HepG2 (cell line): ENCODE measurements at regions not wholly inside any gene's neighbourhood (a gene's known extent, or its start where the extent isn't known, plus 50 kb on each side); places are given as distances from the start of the nearest gene placed in this dataset.

Experiments
- ATAC-seq: fragments of 200-7000 bp; cut with Tn5 transposase; 3 replicates; pipeline ENCODE4 v1.9.1; 2020; ENCODE audit warnings: mild to moderate bottlenecking, moderate library complexity
- BruUV-seq: library from RNA; stranded (reverse); fragments of 400-500 nt; replicated peaks from 2 replicates; lab custom pipeline; 2021; lab: Mats Ljungman, UMichigan
- CTCF ChIA-PET: fragments of 300-600 bp; formaldehyde crosslinking; extraction: SDS; loops from one replicate; lab custom pipeline; 2021; ENCODE audit warnings: low total read pairs, inconsistent platforms, low intra/inter-chr PET ratio; lab: Yijun Ruan, JAX
- POLR2A ChIA-PET: fragments of 350-600 bp; sonication (Branson Sonifier 250); formaldehyde crosslinking; loops from one replicate; lab custom pipeline; 2020; ENCODE audit warnings: antibody characterized with exemption, inconsistent platforms; lab: Yijun Ruan, JAX
- DNase-seq: peaks from one replicate; pipeline ENCODE4 v3.0.0-alpha.2; 2015; ENCODE audit warnings: low spot score
- FAIRE-seq: peaks from 3 replicates; lab custom pipeline; 2011; peaks lifted over from hg19 to GRCh38; lab: Jason Lieb, UNC
- H2AFZ ChIP-seq: one replicate; pipeline ENCODE4 v1.6.1; 2011; ENCODE audit warnings: low read length, inconsistent platforms
- H3K27ac ChIP-seq: fragments of 300-600 bp; 3 replicates; pipeline ENCODE4 v1.8.0; 2011; ENCODE audit warnings: mixed run types, mild to moderate bottlenecking, mixed read lengths, low read length, inconsistent platforms; ENCODE audit not compliant: insufficient read depth; ENCODE audit errors: extremely low read length
- H3K27me3 ChIP-seq, 2 experiments: fragments of 200-600 bp in 1 of 2; 2 replicates in 1 of 2; 3 replicates in 1 of 2; pipeline versions ENCODE4 v1.6.0 to v1.8.0; 2011; ENCODE audit warnings: low read length in 2 of 2, mild to moderate bottlenecking in 2 of 2, moderate library complexity in 2 of 2, inconsistent platforms in 1 of 2; ENCODE audit not compliant: insufficient read depth in 2 of 2, control insufficient read depth in 1 of 2
- H3K36me3 ChIP-seq, 2 experiments: fragments of 200-600 bp in 1 of 2; replicated peaks in 1 of 2; 2 replicates in 1 of 2; 3 replicates in 1 of 2; pipeline versions ENCODE4 v1.5.1 to v1.8.0; 2011; ENCODE audit warnings: low read length in 2 of 2, inconsistent platforms in 1 of 2; ENCODE audit not compliant: insufficient read depth in 2 of 2, control insufficient read depth in 1 of 2
- H3K4me1 ChIP-seq: 2 replicates; pipeline ENCODE4 v1.5.1; 2012; ENCODE audit warnings: low read length, inconsistent platforms; ENCODE audit not compliant: insufficient read depth
- H3K4me2 ChIP-seq: 2 replicates; pipeline ENCODE4 v1.6.0; 2011; ENCODE audit warnings: low read depth, low read length, inconsistent platforms
- H3K4me3 ChIP-seq, 3 experiments: fragments of 200-600 bp in 1 of 3; sonication (generic), shearing (Covaris generic) in 1 of 3; replicated peaks in 1 of 3; 2 replicates each; pipeline ENCODE4 v1.5.1; 2011 to 2016; ENCODE audit warnings: low read length in 3 of 3, inconsistent platforms in 2 of 3, low read depth in 2 of 3, mild to moderate bottlenecking in 2 of 3, control low read depth in 1 of 3, mixed read lengths in 1 of 3; ENCODE audit not compliant: insufficient read depth in 1 of 3
- H3K79me2 ChIP-seq: one replicate; pipeline ENCODE4 v1.6.1; 2011; ENCODE audit warnings: low read length, inconsistent platforms; ENCODE audit not compliant: insufficient read depth
- H3K9ac ChIP-seq: 2 replicates; pipeline ENCODE4 v1.6.0; 2011; ENCODE audit warnings: mild to moderate bottlenecking, low read depth, low read length, inconsistent platforms; ENCODE audit not compliant: insufficient read depth
- H3K9me3 ChIP-seq: 2 replicates; pipeline ENCODE4 v1.5.1; 2012; ENCODE audit warnings: mild to moderate bottlenecking, low read length
- H4K20me1 ChIP-seq: 2 replicates; pipeline ENCODE4 v1.6.0; 2011; ENCODE audit warnings: inconsistent platforms, mild to moderate bottlenecking, low read length, moderate library complexity; ENCODE audit not compliant: insufficient read depth
- ELF3 ChIP-seq: IDR thresholded peaks from 2 replicates; pipeline ENCODE4 v1.6.1; 2016; ENCODE audit warnings: missing genetic modification reagents, missing compliant biosample characterization
- HCFC1 ChIP-seq: fragments of 150-350 bp; IDR thresholded peaks from 2 replicates; pipeline ENCODE4 v1.6.1; 2014; ENCODE audit warnings: low read depth, low read length
- ISL2 ChIP-seq: sonication (generic); formaldehyde crosslinking; IDR thresholded peaks from 2 replicates; pipeline ENCODE4 v1.5.0; 2020; ENCODE audit warnings: missing genetic modification reagents
- JDP2 ChIP-seq: sonication (generic); formaldehyde crosslinking; IDR thresholded peaks from 2 replicates; pipeline ENCODE4 v1.8.1; 2022; ENCODE audit warnings: missing genetic modification reagents, borderline replicate concordance
- MBNL3 ChIP-seq: fragments of 250-450 bp; sonication (Bioruptor Pico); conservative IDR thresholded peaks from 2 replicates; pipeline ENCODE4 v1.8.0; 2022; ENCODE audit warnings: mild to moderate bottlenecking, inconsistent platforms
- MIXL1 ChIP-seq: IDR thresholded peaks from 2 replicates; pipeline ENCODE4 v1.6.1; 2016
- NFATC3 ChIP-seq: sonication (generic); formaldehyde crosslinking; IDR thresholded peaks from 2 replicates; pipeline ENCODE4 v1.5.1; 2020; ENCODE audit warnings: mild to moderate bottlenecking, missing genetic modification reagents
- NFE2 ChIP-seq: sonication (generic); formaldehyde crosslinking; IDR thresholded peaks from 2 replicates; pipeline ENCODE4 v1.4.0; 2020; ENCODE audit warnings: missing genetic modification reagents
- PCBP1 ChIP-seq: fragments of 200-400 bp; formaldehyde crosslinking; IDR thresholded peaks from 2 replicates; pipeline ENCODE4 v1.6.1; 2017; ENCODE audit warnings: mild to moderate bottlenecking, low read depth, low read length, borderline replicate concordance
- PHF21A ChIP-seq: sonication (generic); formaldehyde crosslinking; IDR thresholded peaks from 2 replicates; pipeline ENCODE4 v1.5.0; 2020; ENCODE audit warnings: mild to moderate bottlenecking, missing genetic modification reagents
- PRDM4 ChIP-seq: sonication (generic); formaldehyde crosslinking; IDR thresholded peaks from 2 replicates; pipeline ENCODE4 v1.9.0; 2021; ENCODE audit warnings: missing genetic modification reagents, borderline replicate concordance
- RELA ChIP-seq: sonication (generic); formaldehyde crosslinking; IDR thresholded peaks from 2 replicates; pipeline ENCODE4 v1.4.0; 2020; ENCODE audit warnings: missing genetic modification reagents
- ZMYM4 ChIP-seq: sonication (generic); formaldehyde crosslinking; IDR thresholded peaks from 2 replicates; pipeline ENCODE4 v1.8.1; 2023; ENCODE audit warnings: mild to moderate bottlenecking, missing genetic modification reagents
- ZNF235 ChIP-seq: sonication (generic); formaldehyde crosslinking; IDR thresholded peaks from 2 replicates; pipeline ENCODE4 v1.8.1; 2023; ENCODE audit warnings: mild to moderate bottlenecking, missing genetic modification reagents, borderline replicate concordance
- ZNF24 ChIP-seq: fragments of 450-650 bp; IDR thresholded peaks from 2 replicates; pipeline ENCODE4 v1.6.1; 2017; ENCODE audit warnings: antibody characterized with exemption, mild to moderate bottlenecking
- ZNF260 ChIP-seq: sonication (generic); formaldehyde crosslinking; IDR thresholded peaks from 2 replicates; pipeline ENCODE4 v1.4.0; 2020; ENCODE audit warnings: missing genetic modification reagents, low read depth, mild to moderate bottlenecking, borderline replicate concordance
- ZNF343 ChIP-seq: sonication (generic); formaldehyde crosslinking; IDR thresholded peaks from 2 replicates; pipeline ENCODE4 v1.4.0; 2020; ENCODE audit warnings: mild to moderate bottlenecking, missing genetic modification reagents
- whole genome bisulfite sequencing: methylation state at CpG from one replicate; pipeline ENCODE4 v1.1.6; 2017; ENCODE audit warnings: low lambda C conversion rate; 5-methylcytosine and 5-hydroxymethylcytosine counted together
- in situ Hi-C: cut with HindIII; loops from 2 replicates; pipeline ENCODE4 v1.10.0; 2017; ENCODE audit warnings: low pct_unique_long_range_greater_than_20kb; ENCODE audit not compliant: extremely low pct_ligation_motif_present
- intact Hi-C: fragments of 100-400 bp; cut with micrococcal nuclease; formaldehyde crosslinking; loops from one replicate; pipeline ENCODE4 v1.10.0; 2022; ENCODE audit not compliant: unreplicated experiment

- intact Hi-C loops (no loop called here), in situ Hi-C loops (no loop called here)
- 7% methylated on average over 5 of the region's 5 CpGs for WGBS
- Histone ChIP-seq H3K4me2 (no peak overlapping the region), H3K27me3 (no peaks in the 10 kb centered on the region; a peak in 1 of 5 replicates), H3K79me2 (no peaks in the 10 kb centered on the region), H3K4me3 (no peak overlapping the region), H4K20me1 (no peaks in the 10 kb centered on the region), H2AFZ (no peak overlapping the region), H3K4me1 (no peaks in the 10 kb centered on the region), H3K9me3 (no peaks in the 10 kb centered on the region), H3K27ac (no peak overlapping the region), H3K9ac (no peak overlapping the region), H3K36me3 (no peaks in the 10 kb centered on the region)
- no TSS peak for BruUV-seq
- CTCF ChIA-PET: no interaction called here
- DNase-seq (no peak), ATAC-seq (no peak), FAIRE-seq (no peak)
- POLR2A ChIA-PET: no interaction called here
- no peak for TF ChIP-seq ELF3 (CRISPR knock-in tag)
- no peak for TF ChIP-seq JDP2 (CRISPR knock-in tag)
- no peak for TF ChIP-seq PHF21A (CRISPR knock-in tag)
- no peak for TF ChIP-seq NFE2 (CRISPR knock-in tag)
- TF ChIP-seq ZNF235: no peak
- TF ChIP-seq NFATC3: no peak
- TF ChIP-seq PCBP1: no peak
- no peak for TF ChIP-seq ZNF260 (CRISPR knock-in tag)
- TF ChIP-seq ZNF24: no peak
- no peak for TF ChIP-seq PRDM4 (CRISPR knock-in tag)
- no peak for TF ChIP-seq MBNL3 (CRISPR knock-in tag)
- no peak for TF ChIP-seq ZMYM4 (CRISPR knock-in tag)
- TF ChIP-seq ZNF343: no peak
- TF ChIP-seq HCFC1: no peak
- no peak for TF ChIP-seq MIXL1 (CRISPR knock-in tag)
- TF ChIP-seq RELA (CRISPR knock-in tag): no peak
- TF ChIP-seq ISL2 (CRISPR knock-in tag): no peak
Observed at GRCh38 chrX:9191392-9191791, 157.5 kb upstream of the FAM9B start.
